ENCODE measurements at regions not wholly inside any gene's neighbourhood (a gene's known extent, or its start where the extent isn't known, plus 50 kb on each side); places are given as distances from the start of the nearest gene placed in this dataset.

DNA sequence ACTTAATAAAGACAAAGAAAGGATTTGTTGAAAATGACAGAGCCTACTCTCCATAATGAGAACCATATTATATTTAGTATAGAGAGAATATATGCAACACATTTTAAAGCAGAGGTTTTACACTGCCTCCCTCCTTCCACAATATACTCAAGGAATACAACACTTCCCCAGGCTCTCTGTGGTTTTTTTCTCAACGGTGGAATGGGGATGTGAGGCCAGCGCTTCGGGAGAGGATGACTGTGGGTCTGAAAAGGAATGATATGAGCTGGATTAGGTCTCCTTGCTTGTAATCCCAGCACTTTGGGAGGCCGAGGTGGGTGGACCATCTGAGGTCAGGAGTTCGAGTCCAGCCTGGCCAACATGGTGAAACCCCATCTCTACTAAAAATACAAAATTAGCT is 348.7 kb upstream of the KLF3 start:
- no peak overlapping the region for H2BK5ac ChIP-seq (ENCODE audit: low read depth, low read length, poor library complexity, severe bottlenecking)
- no peak overlapping the region for H2AK9ac ChIP-seq (replicated peaks; ENCODE audit: low read depth, low read length, poor library complexity)
- no peaks in the 10 kb centered on the region for H3K9me3 ChIP-seq (ENCODE audit: control insufficient read depth, insufficient read depth, low read length)
- no peak overlapping the region for H2AFZ ChIP-seq (replicated peaks; ENCODE audit: low read length, poor library complexity)
- peaks cover 7% of the 10 kb centered on the region for H3K27me3 ChIP-seq (ENCODE audit: control insufficient read depth, insufficient read depth, low read length)
- H4K8ac ChIP-seq (ENCODE audit: low read depth in 2 of 2, low read length in 2 of 2), result no peak overlapping the region
- H3K36me3 ChIP-seq (ENCODE audit: control insufficient read depth, insufficient read depth, low read length), result no peaks in the 10 kb centered on the region
- DNase-seq (no peak), ATAC-seq (ENCODE audit: low read depth) (no peak)
- no peak overlapping the region for H3K4ac ChIP-seq (ENCODE audit: low read depth, low read length)
- H3K4me2 ChIP-seq (ENCODE audit: low read depth, low read length), result no peak overlapping the region
- no peak overlapping the region for H2BK15ac ChIP-seq (ENCODE audit: low read depth, low read length)
- H4K91ac ChIP-seq (ENCODE audit: insufficient read depth, low read depth, low read length), result no peak overlapping the region
- H2BK120ac ChIP-seq (ENCODE audit: low read depth, low read length), result no peak overlapping the region
- H4K5ac ChIP-seq (ENCODE audit: low read depth, low read length), result no peak overlapping the region
- in situ Hi-C loops (cut with MboI; ENCODE audit: low sequenced_read_pairs), result loop anchor here (5.0 to 10.0 kb wide), 2 partner anchors 250 to 357 kb away; no protein-coding TSS in a partner anchor
- no peak overlapping the region for H3K56ac ChIP-seq (ENCODE audit: extremely low read depth, insufficient read depth, low read length)
- H3K4me3 ChIP-seq (ENCODE audit: insufficient read depth, low read depth, low read length), result no peak overlapping the region
- no peak for TF ChIP-seq CEBPB (IDR thresholded peaks at IDR 0.05; ENCODE audit: low read depth, low read length)
- no peak for TF ChIP-seq SMC3 (IDR thresholded peaks at IDR 0.05; ENCODE audit: low read depth, low read length)
- TF ChIP-seq NFE2L2 (IDR thresholded peaks at IDR 0.05; ENCODE audit: low read depth, low read length), result no peak
- TF ChIP-seq RCOR1 (IDR thresholded peaks at IDR 0.05; ENCODE audit: insufficient replicate concordance, low read length), result no peak
- TF ChIP-seq BHLHE40 (IDR thresholded peaks at IDR 0.05; ENCODE audit: low read depth, low read length), result no peak
- TF ChIP-seq POLR2A (IDR thresholded peaks at IDR 0.05; ENCODE audit: low read depth, low read length), result no peak
- no peak for TF ChIP-seq FOS (IDR thresholded peaks at IDR 0.05; ENCODE audit: low read depth, low read length)
- no peak for TF ChIP-seq MAFK (IDR thresholded peaks at IDR 0.05; ENCODE audit: low read depth, low read length)
- TF ChIP-seq RFX5 (IDR thresholded peaks at IDR 0.05; ENCODE audit: low read depth, low read length), result no peak
- TF ChIP-seq RAD21 (IDR thresholded peaks at IDR 0.05; ENCODE audit: low read length), result no peak
- TF ChIP-seq, protein P1, sequence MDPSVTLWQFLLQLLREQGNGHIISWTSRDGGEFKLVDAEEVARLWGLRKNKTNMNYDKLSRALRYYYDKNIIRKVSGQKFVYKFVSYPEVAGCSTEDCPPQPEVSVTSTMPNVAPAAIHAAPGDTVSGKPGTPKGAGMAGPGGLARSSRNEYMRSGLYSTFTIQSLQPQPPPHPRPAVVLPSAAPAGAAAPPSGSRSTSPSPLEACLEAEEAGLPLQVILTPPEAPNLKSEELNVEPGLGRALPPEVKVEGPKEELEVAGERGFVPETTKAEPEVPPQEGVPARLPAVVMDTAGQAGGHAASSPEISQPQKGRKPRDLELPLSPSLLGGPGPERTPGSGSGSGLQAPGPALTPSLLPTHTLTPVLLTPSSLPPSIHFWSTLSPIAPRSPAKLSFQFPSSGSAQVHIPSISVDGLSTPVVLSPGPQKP (IDR thresholded peaks at IDR 0.05; ENCODE audit: borderline replicate concordance, low read depth, low read length), result no peak
- TF ChIP-seq MXI1 (IDR thresholded peaks at IDR 0.05; ENCODE audit: borderline replicate concordance, low read depth, low read length), result no peak
- TF ChIP-seq, protein P2, sequence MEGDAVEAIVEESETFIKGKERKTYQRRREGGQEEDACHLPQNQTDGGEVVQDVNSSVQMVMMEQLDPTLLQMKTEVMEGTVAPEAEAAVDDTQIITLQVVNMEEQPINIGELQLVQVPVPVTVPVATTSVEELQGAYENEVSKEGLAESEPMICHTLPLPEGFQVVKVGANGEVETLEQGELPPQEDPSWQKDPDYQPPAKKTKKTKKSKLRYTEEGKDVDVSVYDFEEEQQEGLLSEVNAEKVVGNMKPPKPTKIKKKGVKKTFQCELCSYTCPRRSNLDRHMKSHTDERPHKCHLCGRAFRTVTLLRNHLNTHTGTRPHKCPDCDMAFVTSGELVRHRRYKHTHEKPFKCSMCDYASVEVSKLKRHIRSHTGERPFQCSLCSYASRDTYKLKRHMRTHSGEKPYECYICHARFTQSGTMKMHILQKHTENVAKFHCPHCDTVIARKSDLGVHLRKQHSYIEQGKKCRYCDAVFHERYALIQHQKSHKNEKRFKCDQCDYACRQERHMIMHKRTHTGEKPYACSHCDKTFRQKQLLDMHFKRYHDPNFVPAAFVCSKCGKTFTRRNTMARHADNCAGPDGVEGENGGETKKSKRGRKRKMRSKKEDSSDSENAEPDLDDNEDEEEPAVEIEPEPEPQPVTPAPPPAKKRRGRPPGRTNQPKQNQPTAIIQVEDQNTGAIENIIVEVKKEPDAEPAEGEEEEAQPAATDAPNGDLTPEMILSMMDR (conservative IDR thresholded peaks at IDR 0.05; ENCODE audit: low read depth, low read length), result no peak
- no peak for TF ChIP-seq MAZ (IDR thresholded peaks at IDR 0.05; ENCODE audit: borderline replicate concordance, low read depth, low read length)
- TF ChIP-seq, protein P3, sequence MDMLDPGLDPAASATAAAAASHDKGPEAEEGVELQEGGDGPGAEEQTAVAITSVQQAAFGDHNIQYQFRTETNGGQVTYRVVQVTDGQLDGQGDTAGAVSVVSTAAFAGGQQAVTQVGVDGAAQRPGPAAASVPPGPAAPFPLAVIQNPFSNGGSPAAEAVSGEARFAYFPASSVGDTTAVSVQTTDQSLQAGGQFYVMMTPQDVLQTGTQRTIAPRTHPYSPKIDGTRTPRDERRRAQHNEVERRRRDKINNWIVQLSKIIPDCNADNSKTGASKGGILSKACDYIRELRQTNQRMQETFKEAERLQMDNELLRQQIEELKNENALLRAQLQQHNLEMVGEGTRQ (IDR thresholded peaks at IDR 0.05; ENCODE audit: low read depth, low read length), result no peak
- TF ChIP-seq CHD1 (IDR thresholded peaks at IDR 0.05; ENCODE audit: low read depth, low read length), result no peak
- ChIA-PET CTCF (interaction anchor here (1.2 kb wide), 1 partner anchor 362 kb away, joined by 3 read pairs; no protein-coding TSS in a partner anchor), POLR2A (ENCODE audit: unreplicated experiment) (no interaction called here)
- H4K20me1 ChIP-seq (ENCODE audit: insufficient read depth, low read length), result no peaks in the 10 kb centered on the region
- H3K4me1 ChIP-seq (ENCODE audit: control insufficient read depth, insufficient read depth, low read length), result no peaks in the 10 kb centered on the region; the same call in 1 of the 2 replicates
- H3K14ac ChIP-seq (replicated peaks; ENCODE audit: low read depth, low read length), result no peak overlapping the region
- H3K79me1 ChIP-seq (ENCODE audit: low read depth in 1 of 2, low read length in 2 of 2), result no peaks in the 10 kb centered on the region
- no peak overlapping the region for H2AK5ac ChIP-seq (ENCODE audit: low read depth, low read length)
- dilution Hi-C loops (cut with HindIII; ENCODE audit: low sequenced_read_pairs, unreplicated experiment), result no loop called here
- no TSS peak for BruUV-seq (replicated peaks)
- H2BK20ac ChIP-seq (ENCODE audit: low read depth, low read length), result no peak overlapping the region
- H3K9ac ChIP-seq (ENCODE audit: low read depth, low read length), result no peak overlapping the region
- H3K23ac ChIP-seq (ENCODE audit: low read depth, low read length), result no peak overlapping the region
- no peak overlapping the region for H3K27ac ChIP-seq (ENCODE audit: insufficient read depth, low read length)
- no peaks in the 10 kb centered on the region; the same call in 1 of the 2 replicates for H3K9me1 ChIP-seq (ENCODE audit: insufficient read depth, low read length)
- no CpG with 5 or more reads among the region's 5 CpGs for WGBS, 2 experiments (ENCODE audit: extremely low coverage in 2 of 2, insufficient read length in 1 of 2)
- H3K18ac ChIP-seq (ENCODE audit: low read depth, low read length), result no peak overlapping the region
- intact Hi-C loops (cut with micrococcal nuclease), result no loop called here

Data from IMR-90 (cell line).